RWPE2 (cell line): ENCODE measurements at regions not wholly inside any gene's neighbourhood (a gene's known extent, or its start where the extent isn't known, plus 50 kb on each side); places are given as distances from the start of the nearest gene placed in this dataset.
"Not testable (repeated sequence)": the region's sequence is repeated elsewhere in the genome, so short reads cannot be mapped to it uniquely, and the experiment has no call there.

Experiments
- ATAC-seq: fragments of 200-7000 bp; cut with Tn5 transposase; 3 replicates; pipeline ENCODE4 v1.9.1; 2021; ENCODE audit warnings: low read depth
- DNase-seq: peaks from one replicate; pipeline ENCODE4 v3.0.0-alpha.2; 2020; ENCODE audit warnings: low spot score
- H3K27ac ChIP-seq: fragments of 450-650 bp; 2 replicates; pipeline ENCODE4 v1.5.1; 2017; ENCODE audit warnings: mild to moderate bottlenecking; ENCODE audit not compliant: poor library complexity, severe bottlenecking
- H3K27me3 ChIP-seq: fragments of 250-450 bp; sonication (Bioruptor Pico); 2 replicates; pipeline ENCODE4 v1.5.1; 2021; ENCODE audit warnings: mild to moderate bottlenecking, moderate library complexity; ENCODE audit not compliant: insufficient read depth, poor library complexity, severe bottlenecking
- H3K36me3 ChIP-seq: fragments of 250-450 bp; sonication (Bioruptor Pico); 2 replicates; pipeline ENCODE4 v1.5.1; 2020; ENCODE audit warnings: low read depth, mild to moderate bottlenecking, moderate library complexity
- H3K4me1 ChIP-seq: fragments of 250-450 bp; sonication (Bioruptor Pico); 2 replicates; pipeline ENCODE4 v1.5.1; 2021; ENCODE audit warnings: mild to moderate bottlenecking, moderate library complexity; ENCODE audit not compliant: insufficient read depth, poor library complexity, severe bottlenecking
- H3K4me3 ChIP-seq: fragments of 250-450 bp; sonication (Bioruptor Pico); 2 replicates; pipeline ENCODE4 v1.5.1; 2021; ENCODE audit warnings: mild to moderate bottlenecking, moderate library complexity; ENCODE audit not compliant: severe bottlenecking
- H3K9me3 ChIP-seq: fragments of 250-450 bp; sonication (Bioruptor Pico); 2 replicates; pipeline ENCODE4 v1.5.1; 2021; ENCODE audit warnings: mild to moderate bottlenecking, moderate library complexity; ENCODE audit not compliant: severe bottlenecking
- CTCF ChIP-seq: fragments of 450-650 bp; IDR thresholded peaks from one replicate; pipeline ENCODE4 v1.5.1; 2017; ENCODE audit warnings: mild to moderate bottlenecking, moderate library complexity; ENCODE audit not compliant: poor library complexity, severe bottlenecking

DNA sequence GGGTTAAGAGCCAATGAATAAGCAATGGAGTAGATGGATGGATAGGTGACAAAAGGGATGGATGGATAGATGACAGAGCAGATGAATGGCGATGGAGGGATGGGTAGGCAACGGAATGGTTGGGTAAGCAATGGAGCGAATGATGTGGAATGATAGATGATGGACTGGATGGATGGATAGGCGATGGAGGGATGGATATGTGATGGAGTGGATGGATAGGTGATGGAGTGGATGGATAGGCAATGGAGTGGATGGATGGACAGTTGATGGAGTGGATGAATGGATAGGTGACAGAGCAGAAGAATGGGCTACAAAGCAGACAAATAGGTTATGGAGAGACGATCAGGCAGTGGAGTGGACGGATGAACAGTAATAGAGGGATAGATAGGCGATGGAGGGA is 269.6 kb downstream of the TEX29 start:
- Histone ChIP-seq H3K9me3 (no peaks in the 10 kb centered on the region), H3K4me1 (no peaks in the 10 kb centered on the region), H3K27me3 (peaks cover 10% of the 10 kb centered on the region), H3K27ac (no peak overlapping the region), H3K36me3 (no peaks in the 10 kb centered on the region), H3K4me3 (no peak overlapping the region)
- DNase-seq (no peak), ATAC-seq (no peak)
- no peak for TF ChIP-seq CTCF

- no peak overlapping the region for H3K27ac ChIP-seq
- H3K36me3 ChIP-seq, result no peaks in the 10 kb centered on the region
- no peak for TF ChIP-seq CTCF
- no peaks in the 10 kb centered on the region for H3K9me3 ChIP-seq
- ATAC-seq (no peak), DNase-seq (no peak)
- H3K27me3 ChIP-seq, result peaks cover 10% of the 10 kb centered on the region
- H3K4me1 ChIP-seq, result no peaks in the 10 kb centered on the region
- H3K4me3 ChIP-seq, result no peak overlapping the region
Observed at GRCh38 chr13:111590796-111591195, 270.4 kb downstream of the TEX29 start.

DNA sequence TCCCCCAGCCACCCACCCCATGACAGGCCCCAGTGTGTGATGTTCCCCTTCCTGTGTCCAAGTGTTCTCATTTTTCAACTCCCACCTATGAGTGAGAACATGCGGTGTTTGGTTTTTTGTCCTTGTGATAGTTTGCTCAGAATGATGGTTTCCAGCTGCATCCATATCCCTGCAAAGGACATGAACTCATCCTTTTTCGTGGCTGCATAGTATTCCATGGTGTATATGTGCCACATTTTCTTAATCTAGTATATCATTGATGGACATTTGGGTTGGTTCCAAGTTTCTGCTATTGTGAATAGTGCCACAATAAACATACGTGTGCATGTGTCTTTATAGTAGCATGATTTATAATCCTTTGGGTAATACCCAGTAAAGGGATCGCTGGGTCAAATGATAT is 273.0 kb downstream of the TEX29 start:
- H3K27me3 ChIP-seq, H3K27ac ChIP-seq, H3K36me3 ChIP-seq, H3K4me3 ChIP-seq, DNase-seq, ATAC-seq, H3K4me1 ChIP-seq, H3K9me3 ChIP-seq: not testable (repeated sequence)

GRCh38 chr13:111594606-111595005 is 274.2 kb downstream of the TEX29 start:
- DNase-seq (no peak), ATAC-seq (no peak)
- H3K4me1 ChIP-seq, result no peaks in the 10 kb centered on the region
- no peak overlapping the region for H3K4me3 ChIP-seq
- H3K27me3 ChIP-seq, result no peaks in the 10 kb centered on the region
- no peaks in the 10 kb centered on the region for H3K36me3 ChIP-seq
- no peaks in the 10 kb centered on the region for H3K9me3 ChIP-seq
- TF ChIP-seq CTCF, result no peak
- H3K27ac ChIP-seq, result no peak overlapping the region

DNA sequence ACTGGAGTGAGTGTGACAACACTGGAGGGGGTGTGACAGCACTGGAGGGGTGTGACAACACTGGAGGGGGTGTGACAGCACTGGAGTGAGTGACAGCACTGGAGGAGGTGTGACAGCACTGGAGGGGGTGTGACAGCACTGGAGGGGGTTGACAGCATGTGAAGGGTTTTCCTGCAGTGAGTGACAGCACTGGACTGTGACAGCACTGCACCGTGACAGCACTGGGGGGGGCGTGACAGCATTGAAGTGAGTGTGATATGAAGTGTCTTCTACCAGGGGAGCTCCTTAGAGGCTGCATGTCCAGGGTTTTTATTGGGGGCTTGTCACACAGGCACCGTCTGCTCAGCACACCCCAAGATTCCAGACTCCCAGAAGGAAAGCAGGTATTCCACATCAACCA is 274.8 kb downstream of the TEX29 start:
- no peaks in the 10 kb centered on the region for H3K27me3 ChIP-seq
- ATAC-seq, result no peak
- H3K36me3 ChIP-seq, result no peaks in the 10 kb centered on the region
- H3K27ac ChIP-seq, result no peak overlapping the region
- no peaks in the 10 kb centered on the region for H3K4me1 ChIP-seq
- H3K9me3 ChIP-seq, result no peaks in the 10 kb centered on the region
- no peak for TF ChIP-seq CTCF
- DNase-seq, result no peak
- H3K4me3 ChIP-seq, result no peak overlapping the region
